ENCODE measurements at regions not wholly inside any gene's neighbourhood (a gene's known extent, or its start where the extent isn't known, plus 50 kb on each side); places are given as distances from the start of the nearest gene placed in this dataset.

- TF ChIP-seq MYC (IDR thresholded peaks at IDR 0.05; ENCODE audit: low read depth, low read length) = no peak
- no peak for TF ChIP-seq POLR2A (IDR thresholded peaks at IDR 0.05; ENCODE audit: extremely low read depth, insufficient read length)
- TF ChIP-seq MAX (IDR thresholded peaks at IDR 0.05; ENCODE audit: low read depth, low read length) = no peak
- no peak for TF ChIP-seq CTCF (IDR thresholded peaks at IDR 0.05; ENCODE audit: low read depth, low read length)
- no peak overlapping the region for H3K4me3 ChIP-seq (ENCODE audit: low read depth, low read length)
- DNase-seq (ENCODE audit: low read depth) = no peak
Observed at GRCh38 chr13:106850973-106851650, 283.2 kb upstream of the ARGLU1 start.

- no peak for TF ChIP-seq POLR2A (IDR thresholded peaks at IDR 0.05; ENCODE audit: extremely low read depth, insufficient read length)
- no peak for TF ChIP-seq CTCF (IDR thresholded peaks at IDR 0.05; ENCODE audit: low read depth, low read length)
- no peak for TF ChIP-seq MYC (IDR thresholded peaks at IDR 0.05; ENCODE audit: low read depth, low read length)
- no peak for TF ChIP-seq MAX (IDR thresholded peaks at IDR 0.05; ENCODE audit: low read depth, low read length)
- no peak overlapping the region for H3K4me3 ChIP-seq (ENCODE audit: low read depth, low read length)
- DNase-seq (ENCODE audit: low read depth) = no peak
Observed at GRCh38 chr13:106846571-106847448, 278.9 kb upstream of the ARGLU1 start.

GRCh38 chr13:106836186-106836802, 268.4 kb upstream of the ARGLU1 start:
- no peak for DNase-seq (ENCODE audit: low read depth)
- no peak overlapping the region for H3K4me3 ChIP-seq (ENCODE audit: low read depth, low read length)
- TF ChIP-seq CTCF (IDR thresholded peaks at IDR 0.05; ENCODE audit: low read depth, low read length) (no peak), MAX (IDR thresholded peaks at IDR 0.05; ENCODE audit: low read depth, low read length) (no peak), POLR2A (IDR thresholded peaks at IDR 0.05; ENCODE audit: extremely low read depth, insufficient read length) (no peak), MYC (IDR thresholded peaks at IDR 0.05; ENCODE audit: low read depth, low read length) (no peak)

GRCh38 chr13:106835477-106835876, 267.5 kb upstream of the ARGLU1 start:
- no peak overlapping the region for H3K4me3 ChIP-seq (ENCODE audit: low read depth, low read length)
- DNase-seq (ENCODE audit: low read depth) = no peak
- TF ChIP-seq CTCF (IDR thresholded peaks at IDR 0.05; ENCODE audit: low read depth, low read length) = no peak
- TF ChIP-seq MAX (IDR thresholded peaks at IDR 0.05; ENCODE audit: low read depth, low read length) = no peak
- TF ChIP-seq MYC (IDR thresholded peaks at IDR 0.05; ENCODE audit: low read depth, low read length) = no peak
- no peak for TF ChIP-seq POLR2A (IDR thresholded peaks at IDR 0.05; ENCODE audit: extremely low read depth, insufficient read length)

- H3K4me3 ChIP-seq (ENCODE audit: low read depth, low read length) = no peak overlapping the region
- DNase-seq (ENCODE audit: low read depth) = no peak
- TF ChIP-seq MYC (IDR thresholded peaks at IDR 0.05; ENCODE audit: low read depth, low read length) = no peak
- no peak for TF ChIP-seq MAX (IDR thresholded peaks at IDR 0.05; ENCODE audit: low read depth, low read length)
- no peak for TF ChIP-seq POLR2A (IDR thresholded peaks at IDR 0.05; ENCODE audit: extremely low read depth, insufficient read length)
- no peak for TF ChIP-seq CTCF (IDR thresholded peaks at IDR 0.05; ENCODE audit: low read depth, low read length)
Observed at GRCh38 chr13:106821979-106822378, 254.0 kb upstream of the ARGLU1 start.

All from NB4 (cell line).